ENCODE measurements at regions not wholly inside any gene's neighbourhood (a gene's known extent, or its start where the extent isn't known, plus 50 kb on each side); places are given as distances from the start of the nearest gene placed in this dataset.

DNA sequence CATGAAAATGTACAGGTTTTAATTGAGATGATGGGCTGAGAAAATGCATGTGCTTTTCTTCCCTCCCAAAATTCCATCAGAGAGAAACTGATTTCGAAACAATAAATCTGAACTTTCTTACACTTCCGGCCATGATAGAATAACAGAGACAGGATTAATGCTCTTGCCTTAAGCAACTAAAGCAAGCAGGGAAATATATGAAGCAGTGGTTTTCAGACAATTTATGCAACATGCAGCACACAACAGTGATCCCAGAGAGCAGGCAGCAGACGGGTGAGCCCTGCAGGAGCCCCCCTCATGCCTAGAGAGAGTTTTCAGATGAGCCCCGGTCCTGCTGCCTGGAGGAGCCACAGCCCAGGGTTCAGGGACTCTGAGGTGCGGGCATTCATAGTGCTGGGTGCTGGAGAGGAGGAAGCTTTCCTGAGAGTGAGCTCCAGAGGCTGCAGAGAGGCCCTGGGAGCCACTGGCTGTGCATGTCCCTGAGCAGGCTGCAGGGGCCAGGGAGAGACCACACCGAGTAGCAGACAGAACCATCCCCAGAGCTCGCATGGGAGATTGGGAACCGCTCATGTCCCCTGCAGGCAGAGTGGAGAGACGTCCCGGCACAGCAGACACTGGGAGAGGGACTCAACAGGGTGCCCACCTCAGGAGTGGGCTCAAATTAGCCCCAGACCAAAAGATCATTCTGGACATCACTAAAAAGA lies 143.5 kb downstream of the OLFM1 start:
- no peaks in the 10 kb centered on the region for H3K4me1 ChIP-seq
- H3K9me3 ChIP-seq = peaks cover 0 to 2% (median 0%) of the 10 kb centered on the region in 4 donors
- no peak overlapping the region for H3K27ac ChIP-seq
- 46% methylated on average over 4 of the region's 10 CpGs for WGBS (ENCODE audit: insufficient coverage, low coverage, low lambda C conversion rate, missing lambda C conversion rate)
- intact Hi-C loops (cut with DNase I) = no loop called here
- H3K4me3 ChIP-seq = no peak overlapping the region
- no peaks in the 10 kb centered on the region for H3K36me3 ChIP-seq
- no peaks in the 10 kb centered on the region for H3K27me3 ChIP-seq
- DNase-seq (peak in 2 of 3 donors; percentile 7 to 42), ATAC-seq (no peak)
- TF ChIP-seq POLR2A (IDR thresholded peaks at IDR 0.05) = no peak
- TF ChIP-seq, protein P1, sequence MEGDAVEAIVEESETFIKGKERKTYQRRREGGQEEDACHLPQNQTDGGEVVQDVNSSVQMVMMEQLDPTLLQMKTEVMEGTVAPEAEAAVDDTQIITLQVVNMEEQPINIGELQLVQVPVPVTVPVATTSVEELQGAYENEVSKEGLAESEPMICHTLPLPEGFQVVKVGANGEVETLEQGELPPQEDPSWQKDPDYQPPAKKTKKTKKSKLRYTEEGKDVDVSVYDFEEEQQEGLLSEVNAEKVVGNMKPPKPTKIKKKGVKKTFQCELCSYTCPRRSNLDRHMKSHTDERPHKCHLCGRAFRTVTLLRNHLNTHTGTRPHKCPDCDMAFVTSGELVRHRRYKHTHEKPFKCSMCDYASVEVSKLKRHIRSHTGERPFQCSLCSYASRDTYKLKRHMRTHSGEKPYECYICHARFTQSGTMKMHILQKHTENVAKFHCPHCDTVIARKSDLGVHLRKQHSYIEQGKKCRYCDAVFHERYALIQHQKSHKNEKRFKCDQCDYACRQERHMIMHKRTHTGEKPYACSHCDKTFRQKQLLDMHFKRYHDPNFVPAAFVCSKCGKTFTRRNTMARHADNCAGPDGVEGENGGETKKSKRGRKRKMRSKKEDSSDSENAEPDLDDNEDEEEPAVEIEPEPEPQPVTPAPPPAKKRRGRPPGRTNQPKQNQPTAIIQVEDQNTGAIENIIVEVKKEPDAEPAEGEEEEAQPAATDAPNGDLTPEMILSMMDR (IDR thresholded peaks at IDR 0.05) = no peak

DNA sequence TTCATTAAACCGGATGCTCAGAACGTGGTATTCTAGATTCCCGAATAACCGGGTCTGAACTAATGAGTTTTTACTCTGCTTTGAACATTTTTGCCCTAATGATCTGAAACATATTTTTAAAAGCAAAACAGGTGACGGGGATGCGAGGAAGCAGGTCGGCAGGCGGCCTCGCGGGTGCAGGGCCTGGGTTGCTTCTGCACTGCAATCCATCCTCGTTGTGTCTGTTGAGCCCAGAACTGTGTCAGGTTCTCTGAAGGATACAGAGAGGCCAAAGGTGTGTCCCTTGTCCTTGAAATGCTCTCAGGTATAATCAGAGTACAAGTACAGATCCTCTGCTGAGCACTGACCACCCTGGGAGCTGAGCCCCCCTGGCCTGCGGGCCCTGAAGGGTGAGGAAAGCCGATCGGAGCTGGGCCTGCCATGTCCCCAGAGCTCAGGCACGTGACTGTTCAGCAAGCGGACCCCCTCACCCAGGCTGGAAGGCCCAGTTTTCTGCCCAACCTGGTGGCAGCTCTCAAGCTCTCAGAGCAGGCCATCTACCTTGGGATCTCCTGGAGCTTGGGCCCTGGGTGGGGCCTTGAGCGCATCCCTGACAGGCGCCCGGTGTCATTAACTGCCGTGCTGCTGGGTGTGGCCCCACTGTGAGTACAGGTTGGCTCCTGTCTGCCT lies 151.8 kb downstream of the OLFM1 start:
- peaks cover 0 to under 1% (median 0%) of the 10 kb centered on the region in 4 donors for H3K9me3 ChIP-seq
- no peak for TF ChIP-seq POLR2A (IDR thresholded peaks at IDR 0.05)
- TF ChIP-seq, protein P1 (IDR thresholded peaks at IDR 0.05) = no peak
- 87% methylated on average over 11 of the region's 20 CpGs for WGBS (ENCODE audit: insufficient coverage, low coverage, low lambda C conversion rate, missing lambda C conversion rate)
- H3K27me3 ChIP-seq = no peaks in the 10 kb centered on the region
- ATAC-seq = no peak
- DNase-seq = peak in 1 of 3 donors; percentile 36
- H3K36me3 ChIP-seq = no peaks in the 10 kb centered on the region
- no peak overlapping the region for H3K27ac ChIP-seq
- intact Hi-C loops (cut with DNase I) = no loop called here
- H3K4me1 ChIP-seq = no peaks in the 10 kb centered on the region
- no peak overlapping the region for H3K4me3 ChIP-seq

DNA sequence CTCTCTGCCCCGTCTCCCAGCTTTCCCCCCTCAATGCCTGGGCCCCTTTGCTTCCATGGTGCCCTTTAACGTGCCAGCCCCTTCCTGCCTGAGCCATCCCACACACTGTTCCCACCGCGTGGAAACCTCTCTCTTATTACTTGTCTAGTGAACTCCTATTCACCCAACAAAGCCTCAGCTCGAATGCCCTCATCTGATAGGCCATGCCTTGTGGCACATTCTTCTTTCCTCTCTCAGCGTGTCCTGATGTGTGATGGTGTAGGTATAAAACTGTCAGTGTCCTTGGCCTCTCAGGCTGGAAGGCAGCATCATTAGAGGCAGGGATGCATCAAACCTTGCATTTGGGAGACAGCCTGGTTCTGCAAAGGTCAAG lies 152.3 kb downstream of the OLFM1 start:
- TF ChIP-seq, protein P1 (IDR thresholded peaks at IDR 0.05) = no peak
- TF ChIP-seq POLR2A (IDR thresholded peaks at IDR 0.05) = no peak
- WGBS (ENCODE audit: insufficient coverage, low coverage, low lambda C conversion rate, missing lambda C conversion rate) = 77% methylated on average over 6 of the region's 6 CpGs
- Histone ChIP-seq H3K27me3 (no peaks in the 10 kb centered on the region), H3K9me3 (no peaks in the 10 kb centered on the region), H3K27ac (no peak overlapping the region), H3K4me3 (no peak overlapping the region), H3K4me1 (peaks cover 0 to 4% (median 0%) of the 10 kb centered on the region in 4 donors), H3K36me3 (no peaks in the 10 kb centered on the region)
- no peak for ATAC-seq
- intact Hi-C loops (cut with DNase I) = no loop called here
- DNase-seq = no peak

DNA sequence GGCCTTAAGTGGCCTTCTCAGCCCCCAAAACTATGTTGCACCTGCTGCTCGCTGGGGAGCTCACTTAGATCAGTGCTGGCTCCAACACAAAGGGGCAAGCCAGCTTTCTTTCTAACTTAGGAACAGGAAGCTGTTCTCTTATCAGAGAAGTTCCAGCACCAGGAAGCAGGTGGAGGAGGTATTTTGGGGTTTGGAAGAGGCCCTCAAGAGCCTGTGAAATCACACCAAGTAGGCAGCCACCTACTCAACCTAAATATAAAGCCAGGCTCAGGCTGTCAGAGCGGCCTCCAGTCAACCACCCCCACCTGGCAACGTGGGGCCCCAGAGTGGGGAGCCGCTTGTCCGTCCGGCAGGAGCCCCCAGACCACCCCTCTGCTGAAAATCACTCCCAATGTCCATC lies 152.8 kb downstream of the OLFM1 start:
- DNase-seq = peak in 1 of 3 donors; percentile 15
- H3K27me3 ChIP-seq = no peaks in the 10 kb centered on the region
- intact Hi-C loops (cut with DNase I) = no loop called here
- ATAC-seq = no peak
- TF ChIP-seq POLR2A (IDR thresholded peaks at IDR 0.05) = no peak
- TF ChIP-seq, protein P1 (IDR thresholded peaks at IDR 0.05) = no peak
- H3K4me3 ChIP-seq = no peak overlapping the region
- peaks cover 0 to 8% (median under 1%) of the 10 kb centered on the region in 4 donors for H3K4me1 ChIP-seq
- no peaks in the 10 kb centered on the region for H3K36me3 ChIP-seq
- no peak overlapping the region for H3K27ac ChIP-seq
- no peaks in the 10 kb centered on the region for H3K9me3 ChIP-seq
- no CpG with 5 or more reads among the region's 6 CpGs for WGBS (ENCODE audit: insufficient coverage, low coverage, low lambda C conversion rate, missing lambda C conversion rate)

All from right lobe of liver (tissue), 6 donors.